ENCODE measurements at regions not wholly inside any gene's neighbourhood (a gene's known extent, or its start where the extent isn't known, plus 50 kb on each side); places are given as distances from the start of the nearest gene placed in this dataset.
"Not testable (repeated sequence)": the region's sequence is repeated elsewhere in the genome, so short reads cannot be mapped to it uniquely, and the experiment has no call there.

GRCh38 chr9:80692751-80693150, 996.6 kb downstream of the TLE1 start:
- no peak for DNase-seq (ENCODE audit: low read depth in 3 of 3, low spot score in 2 of 3)

GRCh38 chr9:80691229-80691628, 998.1 kb downstream of the TLE1 start:
- no peak for DNase-seq (ENCODE audit: low read depth in 3 of 3, low spot score in 2 of 3)

- DNase-seq (ENCODE audit: low read depth in 3 of 3, low spot score in 2 of 3): no peak
These were observed 998.9 kb downstream of the TLE1 start for GRCh38 chr9:80690349-80690939.

GRCh38 chr9:80679916-80680315, 1009.4 kb downstream of the TLE1 start:
- DNase-seq (ENCODE audit: low read depth in 3 of 3, low spot score in 2 of 3): no peak

- DNase-seq (ENCODE audit: low read depth in 3 of 3, low spot score in 2 of 3): no peak
These were observed 1010.4 kb downstream of the TLE1 start for GRCh38 chr9:80678906-80679305.

GRCh38 chr9:80673496-80673895, 1015.9 kb downstream of the TLE1 start:
- no peak for DNase-seq (ENCODE audit: low read depth in 3 of 3, low spot score in 2 of 3)

DNA sequence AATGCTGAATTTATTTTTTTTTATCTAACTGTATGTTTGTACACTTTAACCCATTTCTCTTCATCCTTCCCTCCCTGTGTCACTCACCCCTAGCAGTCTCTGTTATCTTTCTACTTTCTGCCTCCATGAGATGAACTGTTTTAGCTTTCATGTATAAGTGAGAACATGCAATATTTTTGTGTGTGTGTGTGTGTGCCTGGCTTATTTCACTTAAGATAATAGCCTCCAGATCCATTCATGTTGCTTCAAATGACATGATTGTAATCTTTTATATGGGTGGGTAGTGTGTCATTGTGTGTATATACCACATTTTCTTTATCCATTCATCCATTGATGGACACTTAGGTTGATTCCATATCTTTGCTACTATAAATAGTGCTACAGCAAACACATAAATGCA, 1023.9 kb downstream of the TLE1 start:
- no peak for DNase-seq (ENCODE audit: low read depth in 3 of 3, low spot score in 2 of 3)

GRCh38 chr9:80664327-80665210, 1024.8 kb downstream of the TLE1 start:
- DNase-seq (ENCODE audit: low read depth in 3 of 3, low spot score in 2 of 3): no peak

GRCh38 chr9:80659751-80660150, 1029.6 kb downstream of the TLE1 start:
- DNase-seq (ENCODE audit: low read depth in 3 of 3, low spot score in 2 of 3): not testable (repeated sequence)

DNA sequence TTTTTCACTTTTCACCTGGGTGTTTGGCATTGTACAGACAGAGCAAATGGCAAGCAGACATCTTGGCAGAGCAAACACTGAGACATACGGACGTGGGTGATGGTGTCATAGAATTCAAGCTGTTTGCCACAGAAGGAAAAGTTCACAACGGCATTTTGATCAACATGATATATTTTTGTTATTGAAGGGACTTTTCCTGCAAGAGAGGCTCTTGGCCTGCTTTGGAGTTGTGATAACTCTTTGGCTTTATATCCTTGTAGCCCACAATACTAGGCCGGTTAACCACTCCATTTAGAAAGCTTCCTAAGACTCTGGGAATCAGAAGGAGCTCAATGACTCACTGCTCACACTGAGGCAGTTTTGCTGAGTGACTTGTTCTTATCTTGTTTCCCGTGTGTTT, 1038.3 kb downstream of the TLE1 start:
- no peak for DNase-seq (ENCODE audit: low read depth in 3 of 3, low spot score in 2 of 3)

GRCh38 chr9:80649496-80649895, 1039.9 kb downstream of the TLE1 start:
- DNase-seq (ENCODE audit: low read depth in 3 of 3, low spot score in 2 of 3): no peak

- DNase-seq (ENCODE audit: low read depth in 3 of 3, low spot score in 2 of 3): no peak
These were observed 1040.3 kb downstream of the TLE1 start for GRCh38 chr9:80649001-80649420.

GRCh38 chr9:80648336-80648735, 1041.0 kb downstream of the TLE1 start:
- DNase-seq (ENCODE audit: low read depth in 3 of 3, low spot score in 2 of 3): no peak

GRCh38 chr9:80646211-80646610, 1043.1 kb downstream of the TLE1 start:
- DNase-seq (ENCODE audit: low read depth in 3 of 3, low spot score in 2 of 3): no peak

DNA sequence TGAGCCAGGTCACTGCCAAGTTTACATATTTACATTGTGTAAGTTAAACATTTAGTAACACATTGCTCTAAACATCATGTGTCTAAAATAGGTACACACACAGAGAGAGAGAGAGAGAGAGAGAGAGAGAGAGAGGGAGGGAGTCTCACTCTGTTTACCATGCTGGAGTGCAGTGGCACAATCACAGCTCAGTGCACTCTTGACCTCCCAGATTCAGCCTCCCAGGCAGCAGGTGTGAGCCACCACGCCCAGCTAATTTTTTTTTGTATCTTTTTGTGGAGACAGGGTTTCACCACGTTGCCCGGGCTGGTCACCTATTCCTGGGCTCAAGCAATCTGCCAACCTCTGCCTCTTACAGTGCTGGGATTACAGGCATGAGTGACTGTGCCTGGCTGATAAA, 1045.3 kb downstream of the TLE1 start:
- no peak for DNase-seq (ENCODE audit: low read depth in 3 of 3, low spot score in 2 of 3)

DNA sequence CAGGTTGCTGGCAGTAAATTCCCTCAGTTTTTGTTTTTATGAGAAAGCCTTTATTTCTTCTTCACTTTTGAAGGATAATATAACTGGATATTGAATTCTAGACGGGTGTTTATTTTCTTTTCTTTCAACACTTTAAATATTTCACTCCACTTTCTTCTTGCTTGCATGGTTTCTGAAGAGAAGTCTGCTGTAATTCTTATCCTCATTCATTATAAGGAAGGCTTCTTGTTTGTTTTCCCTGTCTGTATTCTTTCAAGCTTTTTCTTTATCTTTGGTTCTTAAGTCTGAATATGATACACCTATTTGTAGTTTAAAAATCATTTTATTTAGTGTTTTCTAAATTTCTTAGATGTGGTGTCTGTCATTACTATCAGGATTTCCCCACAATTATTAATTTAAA, 1054.3 kb downstream of the TLE1 start:
- no peak for DNase-seq (ENCODE audit: low read depth in 3 of 3, low spot score in 2 of 3)

GRCh38 chr9:80632041-80632440, 1057.3 kb downstream of the TLE1 start:
- DNase-seq (ENCODE audit: low read depth in 3 of 3, low spot score in 2 of 3): no peak

- DNase-seq (ENCODE audit: low read depth in 3 of 3, low spot score in 2 of 3): no peak
These were observed 1050.7 kb downstream of the TLE4 start for GRCh38 chr9:80622508-80622907.

DNA sequence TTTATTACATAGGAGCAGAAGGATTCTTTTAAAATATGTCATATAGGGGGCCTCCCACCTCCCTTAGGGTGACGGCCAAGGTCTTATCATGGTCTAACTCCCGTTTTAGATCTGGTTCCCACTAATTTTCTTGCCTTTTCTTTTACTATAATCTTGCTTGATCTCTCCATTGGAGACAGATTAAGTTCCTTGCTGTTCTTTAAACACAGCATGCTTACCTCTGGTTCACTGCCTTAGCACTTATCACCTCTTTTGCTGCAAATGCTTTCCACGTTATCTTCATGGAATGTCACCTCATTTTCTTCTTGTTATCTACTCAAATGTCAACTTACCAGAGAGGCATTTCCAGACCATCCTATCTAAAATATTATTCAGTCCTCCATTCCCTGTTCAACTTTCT, 1047.6 kb downstream of the TLE4 start:
- no peak for DNase-seq (ENCODE audit: low read depth in 3 of 3, low spot score in 2 of 3)

GRCh38 chr9:80615964-80616363, 1044.2 kb downstream of the TLE4 start:
- DNase-seq (ENCODE audit: low read depth in 3 of 3, low spot score in 2 of 3): no peak

DNA sequence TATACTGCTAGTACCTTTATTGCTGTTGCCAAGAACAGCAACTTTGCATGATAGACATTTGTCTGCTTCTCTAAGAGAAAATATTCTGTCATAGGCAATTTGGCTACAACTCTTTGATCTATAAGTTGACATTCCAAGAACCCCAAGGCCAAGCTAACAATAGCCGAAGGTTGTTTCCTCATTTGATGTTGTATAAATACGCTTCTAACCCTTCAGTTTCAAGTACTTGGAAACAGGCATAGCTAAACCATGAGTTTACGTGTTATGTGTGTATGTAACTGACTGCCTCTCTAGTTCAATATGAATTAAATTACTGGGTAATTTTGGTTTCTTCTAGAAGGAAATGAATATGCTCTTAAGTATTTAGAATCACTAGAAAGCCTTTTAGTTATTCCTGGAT, 1034.0 kb downstream of the TLE4 start:
- DNase-seq (ENCODE audit: low read depth in 3 of 3, low spot score in 2 of 3): no peak

- DNase-seq (ENCODE audit: low read depth in 3 of 3, low spot score in 2 of 3): peak in 2 of 3 donors; percentile 19 to 41
These were observed 1033.4 kb downstream of the TLE4 start for GRCh38 chr9:80605129-80605528.
